GM23248 (cell line): ENCODE measurements at regions not wholly inside any gene's neighbourhood (a gene's known extent, or its start where the extent isn't known, plus 50 kb on each side); places are given as distances from the start of the nearest gene placed in this dataset.

Experiments
- DNase-seq: peaks from one replicate; pipeline ENCODE4 v3.0.0-alpha.2; 2015
- H2AFZ ChIP-seq: fragments of 200-600 bp; sonication (generic); 2 replicates; pipeline ENCODE4 v1.6.1; 2016; ENCODE audit warnings: antibody characterized with exemption
- H3F3A ChIP-seq: fragments of 200-600 bp; sonication (generic); 2 replicates; pipeline ENCODE4 v1.6.1; 2016; ENCODE audit warnings: mild to moderate bottlenecking, antibody characterized with exemption, mixed run types; ENCODE audit not compliant: insufficient read depth
- H3K27ac ChIP-seq: fragments of 200-600 bp; sonication (generic); 2 replicates; pipeline ENCODE4 v1.5.1; 2016; ENCODE audit warnings: mild to moderate bottlenecking
- H3K27me3 ChIP-seq: fragments of 200-600 bp; sonication (generic); replicated peaks from 2 replicates; pipeline ENCODE4 v1.6.1; 2016; ENCODE audit warnings: mild to moderate bottlenecking; ENCODE audit not compliant: insufficient read depth
- H3K36me3 ChIP-seq: fragments of 200-600 bp; sonication (generic); 2 replicates; pipeline ENCODE4 v1.6.1; 2016; ENCODE audit warnings: low read depth, mild to moderate bottlenecking
- H3K4me1 ChIP-seq: fragments of 200-600 bp; sonication (generic); 2 replicates; pipeline ENCODE4 v1.6.1; 2016; ENCODE audit warnings: mild to moderate bottlenecking; ENCODE audit not compliant: insufficient read depth
- H3K4me2 ChIP-seq: fragments of 200-600 bp; sonication (generic); one replicate; pipeline ENCODE4 v1.6.1; 2016; ENCODE audit warnings: mild to moderate bottlenecking; ENCODE audit not compliant: unreplicated experiment
- H3K4me3 ChIP-seq: fragments of 200-600 bp; sonication (generic); 2 replicates; pipeline ENCODE4 v1.5.1; 2016; ENCODE audit warnings: mild to moderate bottlenecking
- H3K79me2 ChIP-seq: fragments of 200-600 bp; sonication (generic); 2 replicates; pipeline ENCODE4 v1.6.1; 2016; ENCODE audit warnings: mild to moderate bottlenecking; ENCODE audit not compliant: insufficient read depth
- H3K9ac ChIP-seq: fragments of 200-600 bp; sonication (generic); 2 replicates; pipeline ENCODE4 v1.6.1; 2016; ENCODE audit warnings: mild to moderate bottlenecking
- H3K9me2 ChIP-seq: fragments of 200-600 bp; sonication (generic); 2 replicates; pipeline ENCODE4 v1.6.1; 2016; ENCODE audit warnings: mixed run types, mild to moderate bottlenecking, moderate library complexity; ENCODE audit not compliant: insufficient read depth
- H3K9me3 ChIP-seq: fragments of 200-600 bp; sonication (generic); one replicate; pipeline ENCODE4 v1.6.1; 2017; ENCODE audit warnings: low read depth
- H4K20me1 ChIP-seq: fragments of 200-600 bp; sonication (generic); 2 replicates; pipeline ENCODE4 v1.6.0; 2016; ENCODE audit not compliant: insufficient read depth
- EZH2 ChIP-seq: fragments of 200-600 bp; sonication (generic); IDR thresholded peaks from 2 replicates; pipeline ENCODE4 v1.6.1; 2018; ENCODE audit warnings: antibody characterized with exemption, mild to moderate bottlenecking; ENCODE audit not compliant: insufficient read depth, poor library complexity, severe bottlenecking
- EZH2phosphoT487 ChIP-seq: fragments of 200-600 bp; sonication (generic); IDR thresholded peaks from 2 replicates; pipeline ENCODE4 v1.6.1; 2018; ENCODE audit warnings: antibody characterized with exemption, moderate library complexity, mild to moderate bottlenecking, low read depth; ENCODE audit not compliant: insufficient read depth
- WGBS, 2 experiments: methylation state at CpG; one replicate each; pipeline ENCODE4 v1.1.6; 2015 to 2017; ENCODE audit warnings: low lambda C conversion rate in 2 of 2, low coverage in 1 of 2; ENCODE audit errors: missing lambda C conversion rate in 2 of 2; 5-methylcytosine and 5-hydroxymethylcytosine counted together
- in situ Hi-C: fragments of 300-500 bp; cut with MboI; formaldehyde crosslinking; loops from 2 replicates; pipeline ENCODE4 v1.15.0; 2020

DNA sequence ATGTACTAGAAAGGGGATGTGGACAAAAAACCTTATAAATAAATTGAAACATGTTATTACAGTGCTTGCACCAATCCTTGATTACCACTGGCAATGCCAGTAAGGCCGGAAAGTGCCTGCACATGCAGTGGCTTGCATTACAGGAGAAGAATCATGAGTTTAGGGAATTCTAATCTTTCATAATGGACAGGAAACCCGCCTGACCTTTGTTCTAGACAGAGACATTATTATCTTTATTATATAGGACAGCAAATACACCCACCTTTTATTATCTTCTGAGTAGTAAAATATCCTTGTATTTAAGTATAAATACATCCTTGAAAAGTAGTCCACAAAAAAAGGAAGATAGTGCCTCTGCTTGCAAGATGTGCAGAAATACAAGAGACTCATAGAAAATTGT is 379.9 kb upstream of the LCORL start:
- H3K36me3 ChIP-seq, result no peaks in the 10 kb centered on the region
- H3K4me3 ChIP-seq, result no peak overlapping the region
- no peaks in the 10 kb centered on the region for H3K79me2 ChIP-seq
- no peak overlapping the region for H2AFZ ChIP-seq
- H3K27me3 ChIP-seq, result no peaks in the 10 kb centered on the region
- no peak overlapping the region for H3K27ac ChIP-seq
- H4K20me1 ChIP-seq, result no peaks in the 10 kb centered on the region
- no peak for TF ChIP-seq EZH2
- WGBS, 2 experiments, result 3 to 5% methylated on average over 2 of the region's 2 CpGs
- no peak for DNase-seq
- H3K9me3 ChIP-seq, result no peaks in the 10 kb centered on the region
- H3K4me1 ChIP-seq, result no peaks in the 10 kb centered on the region
- H3K4me2 ChIP-seq, result no peak overlapping the region
- in situ Hi-C loops, result no loop called here
- no peak overlapping the region for H3K9ac ChIP-seq
- H3K9me2 ChIP-seq, result no peaks in the 10 kb centered on the region
- no peaks in the 10 kb centered on the region for H3F3A ChIP-seq

DNA sequence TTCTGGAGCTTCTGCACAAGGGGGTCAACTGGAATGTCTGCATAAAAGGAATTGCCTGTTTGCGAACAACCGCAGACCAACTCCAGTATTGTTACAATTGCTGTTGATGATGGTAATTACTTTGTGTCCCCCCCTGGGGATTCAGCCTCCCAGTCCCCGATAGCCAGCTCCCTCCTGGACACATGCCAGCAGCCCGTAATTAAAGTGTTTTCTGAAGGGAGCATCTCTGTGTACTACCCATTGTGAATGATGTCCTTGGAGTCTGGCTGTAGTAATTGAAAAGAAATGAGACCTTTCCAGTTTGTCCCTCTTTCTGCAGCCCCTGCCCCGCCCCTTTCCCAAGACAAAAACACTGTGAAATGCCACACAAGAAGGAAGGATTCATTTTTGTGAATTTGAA is 377.1 kb upstream of the LCORL start:
- no peak overlapping the region for H3K4me3 ChIP-seq
- H3K9me2 ChIP-seq, result no peaks in the 10 kb centered on the region
- H3K36me3 ChIP-seq, result no peaks in the 10 kb centered on the region
- no peaks in the 10 kb centered on the region for H4K20me1 ChIP-seq
- H3K79me2 ChIP-seq, result no peaks in the 10 kb centered on the region
- WGBS, 2 experiments, result 29 to 32% methylated on average over 5 of the region's 5 CpGs
- H3K27me3 ChIP-seq, result no peaks in the 10 kb centered on the region
- no peak for DNase-seq
- no peak overlapping the region for H3K9ac ChIP-seq
- no peaks in the 10 kb centered on the region for H3K4me1 ChIP-seq
- H3K27ac ChIP-seq, result no peak overlapping the region
- no peak overlapping the region for H2AFZ ChIP-seq
- in situ Hi-C loops, result no loop called here
- H3F3A ChIP-seq, result no peaks in the 10 kb centered on the region
- no peak overlapping the region for H3K4me2 ChIP-seq
- H3K9me3 ChIP-seq, result no peaks in the 10 kb centered on the region
- TF ChIP-seq EZH2 (no peak), EZH2phosphoT487 (no peak)

DNA sequence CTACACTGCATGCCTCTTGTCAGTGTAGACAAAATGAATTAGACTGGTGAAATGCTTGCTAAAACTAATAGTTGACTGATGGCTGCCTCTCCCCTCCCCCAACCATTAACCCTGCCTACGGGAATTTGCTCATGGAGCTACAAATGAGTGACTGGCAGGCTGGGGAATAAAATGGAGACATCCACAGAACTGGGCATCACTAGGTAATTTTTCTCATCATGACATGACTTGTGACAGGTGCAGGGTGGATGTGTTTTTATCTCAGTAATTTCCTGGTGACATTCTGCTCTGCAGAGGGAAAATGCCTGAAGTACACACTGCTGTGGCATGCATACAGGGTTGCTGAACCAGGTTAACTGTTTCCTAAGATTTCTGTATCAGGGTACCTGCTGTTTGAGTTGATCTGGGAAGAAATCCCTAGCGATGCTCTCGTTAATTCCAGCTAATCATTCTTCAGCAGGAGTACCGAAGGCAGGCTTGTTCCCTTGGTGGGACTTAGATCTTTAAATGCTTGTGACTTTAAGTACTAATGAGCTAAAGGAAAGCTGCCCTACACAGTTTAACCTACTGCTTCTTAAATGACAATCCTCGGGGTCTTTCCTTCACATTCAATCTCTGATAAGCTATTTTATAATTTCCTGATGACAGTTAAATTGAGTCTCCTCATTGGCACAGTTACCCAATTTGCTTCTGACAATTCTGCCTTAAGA is 376.3 kb upstream of the LCORL start:
- no peak overlapping the region for H2AFZ ChIP-seq
- H3K4me2 ChIP-seq, result no peak overlapping the region
- H3K4me3 ChIP-seq, result no peak overlapping the region
- no peaks in the 10 kb centered on the region for H3K9me3 ChIP-seq
- TF ChIP-seq EZH2phosphoT487 (no peak), EZH2 (no peak)
- no peaks in the 10 kb centered on the region for H3K79me2 ChIP-seq
- H3K27me3 ChIP-seq, result no peaks in the 10 kb centered on the region
- WGBS, 2 experiments, result 41 to 46% methylated on average over 5 of the region's 5 CpGs
- H3K9ac ChIP-seq, result no peak overlapping the region
- no peaks in the 10 kb centered on the region for H4K20me1 ChIP-seq
- H3K36me3 ChIP-seq, result no peaks in the 10 kb centered on the region
- DNase-seq, result no peak
- no peaks in the 10 kb centered on the region for H3K9me2 ChIP-seq
- H3K27ac ChIP-seq, result no peak overlapping the region
- H3K4me1 ChIP-seq, result no peaks in the 10 kb centered on the region
- in situ Hi-C loops, result no loop called here
- no peaks in the 10 kb centered on the region for H3F3A ChIP-seq

DNA sequence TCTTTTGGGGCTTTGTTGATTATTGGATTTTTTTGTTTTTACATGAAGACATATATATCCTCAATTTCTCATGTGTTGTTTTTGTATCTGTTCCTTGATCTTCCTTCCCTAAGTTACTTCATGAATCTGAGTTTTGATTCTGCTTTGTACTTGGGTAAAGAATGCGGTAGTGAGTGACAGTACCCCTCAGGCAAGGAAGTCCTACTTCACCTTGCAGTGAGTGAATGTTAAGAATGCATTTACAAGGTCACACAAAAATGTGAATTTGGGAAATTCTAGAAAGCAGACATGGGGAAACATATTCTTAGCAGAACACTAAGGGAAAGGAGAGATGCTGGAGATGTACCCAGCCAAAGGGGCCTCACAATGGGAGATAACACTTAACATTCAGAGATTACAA is 373.1 kb upstream of the LCORL start:
- H3K4me2 ChIP-seq, result no peak overlapping the region
- H3K36me3 ChIP-seq, result no peaks in the 10 kb centered on the region
- H3K4me3 ChIP-seq, result no peak overlapping the region
- no peak for DNase-seq
- no peaks in the 10 kb centered on the region for H3K9me2 ChIP-seq
- 9 to 11% methylated on average over 1 of the region's 1 CpG for WGBS, 2 experiments
- no peak overlapping the region for H2AFZ ChIP-seq
- H3K4me1 ChIP-seq, result no peaks in the 10 kb centered on the region
- no peak for TF ChIP-seq EZH2
- no peak for TF ChIP-seq EZH2phosphoT487
- no peak overlapping the region for H3K27ac ChIP-seq
- no peaks in the 10 kb centered on the region for H4K20me1 ChIP-seq
- no peaks in the 10 kb centered on the region for H3K27me3 ChIP-seq
- no peaks in the 10 kb centered on the region for H3K79me2 ChIP-seq
- no peaks in the 10 kb centered on the region for H3K9me3 ChIP-seq
- no peak overlapping the region for H3K9ac ChIP-seq
- H3F3A ChIP-seq, result no peaks in the 10 kb centered on the region
- in situ Hi-C loops, result no loop called here

DNA sequence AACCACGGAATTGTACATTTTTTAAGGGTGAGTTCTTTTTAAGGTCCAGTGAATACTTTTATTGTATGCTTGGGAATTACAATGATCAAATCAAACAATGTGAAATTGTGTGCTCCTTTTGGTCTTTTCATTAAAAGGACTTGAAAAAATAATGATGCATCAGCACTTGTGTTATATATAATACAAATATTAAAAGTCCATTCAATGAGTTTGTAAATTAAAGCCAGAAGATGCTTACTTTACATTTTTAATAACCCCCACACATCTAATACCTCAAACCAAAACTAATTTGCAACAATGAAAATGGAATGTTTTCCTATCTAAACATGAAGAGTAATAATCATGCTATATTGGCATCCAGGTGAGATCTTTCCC is 369.8 kb upstream of the LCORL start:
- H3K4me1 ChIP-seq, result no peaks in the 10 kb centered on the region
- no peaks in the 10 kb centered on the region for H3F3A ChIP-seq
- H3K9ac ChIP-seq, result no peak overlapping the region
- no peak overlapping the region for H3K4me3 ChIP-seq
- no peak for TF ChIP-seq EZH2
- no peak for TF ChIP-seq EZH2phosphoT487
- in situ Hi-C loops, result no loop called here
- H3K4me2 ChIP-seq, result no peak overlapping the region
- no peak overlapping the region for H2AFZ ChIP-seq
- H3K36me3 ChIP-seq, result no peaks in the 10 kb centered on the region
- no peaks in the 10 kb centered on the region for H4K20me1 ChIP-seq
- no peak for DNase-seq
- no peak overlapping the region for H3K27ac ChIP-seq
- no peaks in the 10 kb centered on the region for H3K9me2 ChIP-seq
- no peaks in the 10 kb centered on the region for H3K79me2 ChIP-seq
- WGBS, 2 experiments, result 3 to 10% methylated on average over 1 of the region's 1 CpG
- no peaks in the 10 kb centered on the region for H3K9me3 ChIP-seq
- no peaks in the 10 kb centered on the region for H3K27me3 ChIP-seq
